Spleen (tissue), 7 donors: ENCODE measurements at regions not wholly inside any gene's neighbourhood (a gene's known extent, or its start where the extent isn't known, plus 50 kb on each side); places are given as distances from the start of the nearest gene placed in this dataset.

Experiments
- POLR2A ChIP-seq, 3 donors: fragments of 450-650 bp; IDR thresholded peaks; one replicate each; pipeline ENCODE4 v1.5.1; 2017; ENCODE audit warnings: antibody characterized with exemption in 3 of 3, mild to moderate bottlenecking in 1 of 3
- POLR2AphosphoS5 ChIP-seq, 3 donors: sonication (generic); formaldehyde crosslinking; IDR thresholded peaks; one replicate each; pipeline ENCODE4 v1.5.1; 2017; ENCODE audit warnings: antibody characterized with exemption in 3 of 3
- TF ChIP-seq, protein P1 (sequence below), 11 experiments: fragments of 200-600 bp in 7 of 11; fragments of 450-650 bp in 4 of 11; sonication (generic) in 4 of 11; IDR thresholded peaks in 8 of 11; conservative IDR thresholded peaks in 3 of 11; 1 replicate in 7 of 11; 2 replicates in 4 of 11; pipeline versions ENCODE4 v1.4.0 to v1.8.0; 2016 to 2021; ENCODE audit warnings: antibody characterized with exemption in 11 of 11, inconsistent platforms in 4 of 11, mild to moderate bottlenecking in 1 of 11
- donor health status: DM: no; HTN: no; CAD: no; lungs with moderate emphysema.
- donor health status: DM: no; HTN: no; CAD: no.
- donor health status: DM: no; HTN: no; CAD: no.

DNA sequence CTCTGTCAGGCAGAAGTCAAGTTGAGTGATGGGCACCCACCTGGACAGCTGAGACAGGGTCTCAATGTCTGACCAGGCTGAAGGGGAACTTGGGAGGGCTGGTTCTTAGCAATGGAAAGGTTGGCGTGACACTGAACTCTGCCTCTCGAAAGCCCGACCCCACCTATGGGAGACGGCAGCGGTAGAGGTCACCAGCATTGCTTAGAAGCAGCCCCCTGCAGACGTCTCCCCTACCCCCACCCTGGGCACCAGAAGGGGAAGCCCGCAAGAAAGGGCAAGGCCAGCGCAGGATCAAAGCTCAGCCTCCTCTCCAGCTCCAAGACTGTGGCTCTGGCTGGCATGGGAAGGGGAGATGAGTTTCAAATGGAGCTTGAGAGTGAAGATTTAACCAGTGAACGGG lies 184.8 kb upstream of the LYSMD4 start:
- TF ChIP-seq POLR2AphosphoS5 (IDR thresholded peaks at IDR 0.05) (no peak), POLR2A (IDR thresholded peaks at IDR 0.05) (no peak)
- TF ChIP-seq, protein P1, sequence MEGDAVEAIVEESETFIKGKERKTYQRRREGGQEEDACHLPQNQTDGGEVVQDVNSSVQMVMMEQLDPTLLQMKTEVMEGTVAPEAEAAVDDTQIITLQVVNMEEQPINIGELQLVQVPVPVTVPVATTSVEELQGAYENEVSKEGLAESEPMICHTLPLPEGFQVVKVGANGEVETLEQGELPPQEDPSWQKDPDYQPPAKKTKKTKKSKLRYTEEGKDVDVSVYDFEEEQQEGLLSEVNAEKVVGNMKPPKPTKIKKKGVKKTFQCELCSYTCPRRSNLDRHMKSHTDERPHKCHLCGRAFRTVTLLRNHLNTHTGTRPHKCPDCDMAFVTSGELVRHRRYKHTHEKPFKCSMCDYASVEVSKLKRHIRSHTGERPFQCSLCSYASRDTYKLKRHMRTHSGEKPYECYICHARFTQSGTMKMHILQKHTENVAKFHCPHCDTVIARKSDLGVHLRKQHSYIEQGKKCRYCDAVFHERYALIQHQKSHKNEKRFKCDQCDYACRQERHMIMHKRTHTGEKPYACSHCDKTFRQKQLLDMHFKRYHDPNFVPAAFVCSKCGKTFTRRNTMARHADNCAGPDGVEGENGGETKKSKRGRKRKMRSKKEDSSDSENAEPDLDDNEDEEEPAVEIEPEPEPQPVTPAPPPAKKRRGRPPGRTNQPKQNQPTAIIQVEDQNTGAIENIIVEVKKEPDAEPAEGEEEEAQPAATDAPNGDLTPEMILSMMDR (IDR thresholded peaks at IDR 0.05 in 8 of 11, conservative IDR thresholded peaks at IDR 0.05 in 3 of 11): no peak
